Astrocyte (in vitro differentiated cells and primary cell): ENCODE measurements at regions not wholly inside any gene's neighbourhood (a gene's known extent, or its start where the extent isn't known, plus 50 kb on each side); places are given as distances from the start of the nearest gene placed in this dataset.

Source experiments
- DNase-seq: peaks from one replicate; pipeline ENCODE4 v3.0.0-alpha.2; 2010; ENCODE audit warnings: low read depth
- FAIRE-seq: peaks from 2 replicates; lab custom pipeline; 2011; peaks lifted over from hg19 to GRCh38; lab: Jason Lieb, UNC
- H2AFZ ChIP-seq: 2 replicates; pipeline ENCODE4 v1.6.0; 2012; ENCODE audit warnings: low read depth, low read length, inconsistent platforms
- H3K27ac ChIP-seq: 2 replicates; pipeline ENCODE4 v1.5.1; 2011; ENCODE audit warnings: low read depth, low read length, inconsistent platforms
- H3K27me3 ChIP-seq: 2 replicates; pipeline ENCODE4 v1.6.0; 2011; ENCODE audit warnings: low read length, inconsistent platforms; ENCODE audit not compliant: insufficient read depth
- H3K36me3 ChIP-seq: 2 replicates; pipeline ENCODE4 v1.5.1; 2011; ENCODE audit warnings: low read length, inconsistent platforms; ENCODE audit not compliant: insufficient read depth
- H3K4me1 ChIP-seq: 2 replicates; pipeline ENCODE4 v1.5.1; 2011; ENCODE audit warnings: low read length, inconsistent platforms; ENCODE audit not compliant: insufficient read depth
- H3K4me2 ChIP-seq: 2 replicates; pipeline ENCODE4 v1.6.0; 2012; ENCODE audit warnings: low read length, inconsistent platforms
- H3K4me3 ChIP-seq: 2 replicates; pipeline ENCODE4 v1.5.1; 2011; ENCODE audit warnings: low read depth, mild to moderate bottlenecking, low read length, inconsistent platforms; ENCODE audit not compliant: insufficient read depth
- H3K79me2 ChIP-seq: 2 replicates; pipeline ENCODE4 v1.6.0; 2012; ENCODE audit warnings: mild to moderate bottlenecking, low read length, inconsistent platforms; ENCODE audit not compliant: insufficient read depth
- H3K9ac ChIP-seq: 2 replicates; pipeline ENCODE4 v1.6.0; 2012; ENCODE audit warnings: mild to moderate bottlenecking, low read length, inconsistent platforms
- H3K9me3 ChIP-seq: 2 replicates; pipeline ENCODE4 v1.5.1; 2012; ENCODE audit warnings: low read depth, mild to moderate bottlenecking, low read length, inconsistent platforms; ENCODE audit not compliant: insufficient read depth
- H4K20me1 ChIP-seq: 2 replicates; pipeline ENCODE4 v1.6.0; 2012; ENCODE audit warnings: low read length, inconsistent platforms; ENCODE audit not compliant: insufficient read depth
- H3K27ac Mint-ChIP-seq: one replicate; pipeline ENCODE4 v1.8.0; 2021; ENCODE audit warnings: mild to moderate bottlenecking, mixed read lengths; ENCODE audit not compliant: unreplicated experiment
- H3K27me3 Mint-ChIP-seq: one replicate; pipeline ENCODE4 v1.8.0; 2021; ENCODE audit warnings: low read depth, mixed read lengths; ENCODE audit not compliant: unreplicated experiment
- H3K36me3 Mint-ChIP-seq: one replicate; pipeline ENCODE4 v1.8.0; 2021; ENCODE audit warnings: low read depth, mixed read lengths; ENCODE audit not compliant: unreplicated experiment
- H3K4me1 Mint-ChIP-seq: one replicate; pipeline ENCODE4 v1.8.0; 2021; ENCODE audit warnings: low read depth, mixed read lengths; ENCODE audit not compliant: unreplicated experiment
- H3K4me3 Mint-ChIP-seq: one replicate; pipeline ENCODE4 v1.8.0; 2021; ENCODE audit warnings: mild to moderate bottlenecking, moderate library complexity, mixed read lengths; ENCODE audit not compliant: unreplicated experiment
- H3K9me3 Mint-ChIP-seq: one replicate; pipeline ENCODE4 v1.8.0; 2021; ENCODE audit warnings: mild to moderate bottlenecking, mixed read lengths; ENCODE audit not compliant: unreplicated experiment
- EZH2 ChIP-seq: IDR thresholded peaks from 2 replicates; pipeline ENCODE4 v1.6.1; 2012; ENCODE audit warnings: mild to moderate bottlenecking, low read length, inconsistent platforms; ENCODE audit not compliant: insufficient read depth
- TF ChIP-seq, protein P1 (sequence below): IDR thresholded peaks from 2 replicates; pipeline ENCODE4 v1.5.1; 2011; ENCODE audit warnings: low read depth, mild to moderate bottlenecking, inconsistent platforms, low read length, moderate library complexity; ENCODE audit not compliant: insufficient read depth

DNA sequence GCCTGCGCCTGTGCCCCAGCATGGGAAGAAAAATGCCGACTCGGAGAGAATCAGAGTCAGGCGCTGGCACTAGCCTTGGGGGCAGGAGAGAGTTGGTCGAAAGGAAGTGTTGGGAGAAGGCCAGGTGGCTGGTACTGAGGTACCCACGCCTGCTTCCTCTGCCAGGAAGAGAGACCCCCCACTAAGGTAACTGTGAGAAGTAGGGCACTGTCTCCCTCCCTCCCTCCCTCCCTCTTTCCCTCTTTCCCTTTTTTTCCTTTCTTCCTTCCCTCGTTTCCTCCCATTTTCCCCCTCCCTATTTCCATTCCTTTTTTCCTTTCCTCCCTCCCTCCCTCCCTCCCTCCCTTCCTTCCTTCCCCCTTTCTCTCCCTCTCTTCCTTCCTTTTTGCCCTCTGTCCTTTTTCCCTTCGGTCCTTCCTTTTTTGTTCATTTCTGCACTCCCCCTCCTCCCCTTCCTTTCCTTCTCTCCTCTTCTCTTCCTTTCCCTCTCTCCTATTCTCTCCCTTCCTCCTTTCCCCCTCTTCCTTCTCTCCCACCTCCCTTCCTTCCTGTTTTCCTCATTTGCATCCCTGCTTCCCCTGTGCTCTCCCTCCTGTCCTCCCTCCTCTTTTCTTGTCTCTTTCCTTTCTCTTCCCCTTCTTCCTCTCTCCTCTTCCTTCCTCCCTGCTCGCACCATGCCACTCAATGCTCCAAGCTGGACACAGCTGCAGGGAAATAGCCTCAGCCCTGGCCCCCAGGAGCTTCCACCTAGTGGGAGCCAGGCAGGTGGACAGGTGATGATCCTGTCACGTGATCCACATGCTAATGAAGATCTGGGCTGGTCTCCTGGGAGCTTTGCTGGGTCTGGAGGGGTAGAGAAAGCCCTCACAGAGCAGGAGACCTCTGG, 148.0 kb downstream of the DHX35 start:
- Mint-ChIP-seq H3K27ac (no peak overlapping the region), H3K4me3 (no peak overlapping the region), H3K36me3 (no peaks in the 10 kb centered on the region), H3K4me1 (peaks cover 5% of the 10 kb centered on the region), H3K27me3 (peaks cover 13% of the 10 kb centered on the region), H3K9me3 (peaks cover 8% of the 10 kb centered on the region)
- no peak for TF ChIP-seq EZH2
- TF ChIP-seq, protein P1, sequence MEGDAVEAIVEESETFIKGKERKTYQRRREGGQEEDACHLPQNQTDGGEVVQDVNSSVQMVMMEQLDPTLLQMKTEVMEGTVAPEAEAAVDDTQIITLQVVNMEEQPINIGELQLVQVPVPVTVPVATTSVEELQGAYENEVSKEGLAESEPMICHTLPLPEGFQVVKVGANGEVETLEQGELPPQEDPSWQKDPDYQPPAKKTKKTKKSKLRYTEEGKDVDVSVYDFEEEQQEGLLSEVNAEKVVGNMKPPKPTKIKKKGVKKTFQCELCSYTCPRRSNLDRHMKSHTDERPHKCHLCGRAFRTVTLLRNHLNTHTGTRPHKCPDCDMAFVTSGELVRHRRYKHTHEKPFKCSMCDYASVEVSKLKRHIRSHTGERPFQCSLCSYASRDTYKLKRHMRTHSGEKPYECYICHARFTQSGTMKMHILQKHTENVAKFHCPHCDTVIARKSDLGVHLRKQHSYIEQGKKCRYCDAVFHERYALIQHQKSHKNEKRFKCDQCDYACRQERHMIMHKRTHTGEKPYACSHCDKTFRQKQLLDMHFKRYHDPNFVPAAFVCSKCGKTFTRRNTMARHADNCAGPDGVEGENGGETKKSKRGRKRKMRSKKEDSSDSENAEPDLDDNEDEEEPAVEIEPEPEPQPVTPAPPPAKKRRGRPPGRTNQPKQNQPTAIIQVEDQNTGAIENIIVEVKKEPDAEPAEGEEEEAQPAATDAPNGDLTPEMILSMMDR, result no peak
- no peak overlapping the region for H3K27ac ChIP-seq
- H3K36me3 ChIP-seq, result no peaks in the 10 kb centered on the region
- H4K20me1 ChIP-seq, result no peaks in the 10 kb centered on the region
- FAIRE-seq (no peak), DNase-seq (no peak)
- no peak overlapping the region for H3K4me2 ChIP-seq
- peaks cover 10% of the 10 kb centered on the region for H3K4me1 ChIP-seq
- H3K27me3 ChIP-seq, result peaks cover 12% of the 10 kb centered on the region
- no peak overlapping the region for H2AFZ ChIP-seq
- H3K9ac ChIP-seq, result no peak overlapping the region
- no peaks in the 10 kb centered on the region for H3K9me3 ChIP-seq
- H3K4me3 ChIP-seq, result no peak overlapping the region
- H3K79me2 ChIP-seq, result no peaks in the 10 kb centered on the region

DNA sequence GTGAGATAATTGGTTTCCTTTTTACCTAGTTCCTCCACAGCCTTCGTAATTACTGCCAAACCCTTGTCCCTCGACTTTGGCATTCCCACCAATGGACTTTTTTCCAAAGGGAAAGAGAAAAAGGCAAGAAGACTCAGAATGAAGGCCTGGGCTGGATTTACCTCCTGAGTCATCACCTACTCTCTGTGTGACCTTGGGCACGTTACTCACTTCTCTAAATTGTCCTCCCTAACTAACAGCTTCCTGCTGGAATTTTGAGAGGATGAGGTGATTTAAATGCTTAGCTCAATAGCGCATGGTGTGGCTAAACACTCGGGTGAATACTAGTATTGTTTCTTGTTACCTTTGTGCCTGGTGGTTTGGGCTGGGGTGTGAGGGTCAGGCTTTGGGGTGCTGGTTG, 146.6 kb downstream of the DHX35 start:
- FAIRE-seq (no peak), DNase-seq (peak; percentile 20)
- Histone ChIP-seq H3K36me3 (no peaks in the 10 kb centered on the region), H4K20me1 (no peaks in the 10 kb centered on the region), H3K79me2 (no peaks in the 10 kb centered on the region), H2AFZ (no peak overlapping the region), H3K9ac (no peak overlapping the region), H3K27me3 (peaks cover 12% of the 10 kb centered on the region), H3K27ac (no peak overlapping the region), H3K4me2 (peak overlapping the region; percentile 0), H3K9me3 (no peaks in the 10 kb centered on the region), H3K4me1 (peaks cover 10% of the 10 kb centered on the region), H3K4me3 (no peak overlapping the region)
- no peak for TF ChIP-seq EZH2
- TF ChIP-seq, protein P1, result no peak
- peaks cover 10% of the 10 kb centered on the region for H3K9me3 Mint-ChIP-seq
- no peak overlapping the region for H3K4me3 Mint-ChIP-seq
- H3K27ac Mint-ChIP-seq, result no peak overlapping the region
- no peaks in the 10 kb centered on the region for H3K36me3 Mint-ChIP-seq
- peaks cover 5% of the 10 kb centered on the region for H3K4me1 Mint-ChIP-seq
- H3K27me3 Mint-ChIP-seq, result peaks cover 13% of the 10 kb centered on the region

DNA sequence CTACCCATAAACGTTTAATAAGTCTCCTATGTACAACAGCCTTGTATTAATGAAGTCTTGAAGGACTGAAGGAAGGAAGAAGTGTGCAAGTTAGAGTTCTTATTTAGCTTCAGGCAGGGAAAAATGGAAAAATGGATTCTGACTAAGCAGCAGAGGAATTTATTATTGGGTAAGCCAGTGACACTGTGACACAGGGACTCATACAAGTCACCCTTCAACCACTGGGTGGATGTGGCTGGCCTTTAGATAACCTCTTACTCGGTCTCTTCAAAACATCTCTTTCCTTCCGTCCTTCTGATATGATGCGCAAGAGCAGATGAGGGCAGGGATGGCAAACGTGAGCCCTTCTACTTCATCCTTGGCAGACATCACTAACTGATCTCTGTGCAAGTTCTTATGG, 145.6 kb downstream of the DHX35 start:
- Histone ChIP-seq H3K9me3 (no peaks in the 10 kb centered on the region), H2AFZ (no peak overlapping the region), H3K4me2 (no peak overlapping the region), H3K27me3 (peaks cover 9% of the 10 kb centered on the region), H3K36me3 (no peaks in the 10 kb centered on the region), H3K79me2 (no peaks in the 10 kb centered on the region), H4K20me1 (no peaks in the 10 kb centered on the region), H3K27ac (no peak overlapping the region), H3K4me3 (no peak overlapping the region), H3K9ac (no peak overlapping the region), H3K4me1 (peaks cover 10% of the 10 kb centered on the region)
- Mint-ChIP-seq H3K27me3 (peaks cover 9% of the 10 kb centered on the region), H3K27ac (no peak overlapping the region), H3K36me3 (no peaks in the 10 kb centered on the region), H3K9me3 (peaks cover 15% of the 10 kb centered on the region), H3K4me3 (no peak overlapping the region), H3K4me1 (peaks cover 5% of the 10 kb centered on the region)
- no peak for TF ChIP-seq EZH2
- DNase-seq (no peak), FAIRE-seq (no peak)
